ENCODE measurements at regions not wholly inside any gene's neighbourhood (a gene's known extent, or its start where the extent isn't known, plus 50 kb on each side); places are given as distances from the start of the nearest gene placed in this dataset.

- H3K27me3 ChIP-seq: no peaks in the 10 kb centered on the region
- WGBS, 2 donors: 95 to 98% methylated on average over 4 of the region's 4 CpGs
- no peak for DNase-seq (ENCODE audit: low spot score in 2 of 2)
- peaks cover 0 to 19% (median 3%) of the 10 kb centered on the region in 4 donors for H3K9me3 ChIP-seq
- H3K4me1 ChIP-seq: no peaks in the 10 kb centered on the region
- no peaks in the 10 kb centered on the region for H3K36me3 ChIP-seq
- no peak overlapping the region for H3K4me3 ChIP-seq
- TF ChIP-seq CTCF (IDR thresholded peaks at IDR 0.05): no peak
- no peak for TF ChIP-seq EP300 (IDR thresholded peaks at IDR 0.05)
- TF ChIP-seq POLR2A (IDR thresholded peaks at IDR 0.05): no peak
- no peak overlapping the region for H3K27ac ChIP-seq
Observed at GRCh38 chr1:193325771-193326170, 139.4 kb upstream of the B3GALT2 start.

- no peaks in the 10 kb centered on the region for H3K27me3 ChIP-seq
Observed at GRCh38 chr1:193325042-193325441, 138.6 kb upstream of the B3GALT2 start.

GRCh38 chr1:193322211-193322610 lies 135.8 kb upstream of the B3GALT2 start:
- Histone ChIP-seq H3K27ac (no peak overlapping the region), H3K9me3 (peaks cover 0 to 27% (median 2%) of the 10 kb centered on the region in 4 donors), H3K36me3 (no peaks in the 10 kb centered on the region), H3K4me1 (no peaks in the 10 kb centered on the region), H3K4me3 (no peak overlapping the region), H3K27me3 (no peaks in the 10 kb centered on the region)
- no peak for DNase-seq (ENCODE audit: low spot score in 2 of 2)
- no peak for TF ChIP-seq CTCF (IDR thresholded peaks at IDR 0.05)
- no peak for TF ChIP-seq EP300 (IDR thresholded peaks at IDR 0.05)
- no peak for TF ChIP-seq POLR2A (IDR thresholded peaks at IDR 0.05)
- 30 to 33% methylated on average over 2 of the region's 2 CpGs for WGBS, 2 donors

More at GRCh38 chr1:193325042-193325441, 138.6 kb upstream of the B3GALT2 start:
- Histone ChIP-seq H3K36me3 (no peaks in the 10 kb centered on the region), H3K27ac (no peak overlapping the region), H3K9me3 (peaks cover 0 to 19% (median 3%) of the 10 kb centered on the region in 4 donors), H3K4me3 (no peak overlapping the region), H3K4me1 (no peaks in the 10 kb centered on the region)
- WGBS, 2 donors: 87 to 98% methylated on average over 1 of the region's 1 CpG
- no peak for DNase-seq (ENCODE audit: low spot score in 2 of 2)
- TF ChIP-seq CTCF (IDR thresholded peaks at IDR 0.05) (no peak), EP300 (IDR thresholded peaks at IDR 0.05) (no peak), POLR2A (IDR thresholded peaks at IDR 0.05) (no peak)

GRCh38 chr1:193321242-193321840 lies 134.9 kb upstream of the B3GALT2 start:
- no peaks in the 10 kb centered on the region for H3K36me3 ChIP-seq
- TF ChIP-seq CTCF (IDR thresholded peaks at IDR 0.05) (no peak), POLR2A (IDR thresholded peaks at IDR 0.05) (no peak), EP300 (IDR thresholded peaks at IDR 0.05) (no peak)
- WGBS, 2 donors: 76 to 96% methylated on average over 2 of the region's 2 CpGs
- no peak overlapping the region for H3K27ac ChIP-seq
- peaks cover 0 to 27% (median 2%) of the 10 kb centered on the region in 4 donors for H3K9me3 ChIP-seq
- no peak for DNase-seq (ENCODE audit: low spot score in 2 of 2)
- H3K4me3 ChIP-seq: no peak overlapping the region
- H3K4me1 ChIP-seq: no peaks in the 10 kb centered on the region
- H3K27me3 ChIP-seq: no peaks in the 10 kb centered on the region

- no peaks in the 10 kb centered on the region for H3K4me1 ChIP-seq
- H3K9me3 ChIP-seq: peaks cover 0 to 27% (median 2%) of the 10 kb centered on the region in 4 donors
- TF ChIP-seq CTCF (IDR thresholded peaks at IDR 0.05) (no peak), POLR2A (IDR thresholded peaks at IDR 0.05) (no peak), EP300 (IDR thresholded peaks at IDR 0.05) (no peak)
- no peaks in the 10 kb centered on the region for H3K27me3 ChIP-seq
- no peak for DNase-seq (ENCODE audit: low spot score in 2 of 2)
- WGBS, 2 donors: 82% methylated on average over 2 of the region's 2 CpGs
- H3K36me3 ChIP-seq: no peaks in the 10 kb centered on the region
- no peak overlapping the region for H3K27ac ChIP-seq
- no peak overlapping the region for H3K4me3 ChIP-seq
Observed at GRCh38 chr1:193320270-193320669, 133.9 kb upstream of the B3GALT2 start.
